Stimulated activated CD8-positive, alpha-beta memory T cell treated with anti-CD3 and anti-CD28 coated beads, Interleukin-2, amount 100 ng/mL, for 48 hours (primary cell): ENCODE measurements at regions not wholly inside any gene's neighbourhood (a gene's known extent, or its start where the extent isn't known, plus 50 kb on each side); places are given as distances from the start of the nearest gene placed in this dataset.
"Not testable (repeated sequence)": the region's sequence is repeated elsewhere in the genome, so short reads cannot be mapped to it uniquely, and the experiment has no call there.

Experiments used
- DNase-seq, 2 donors: peaks; one replicate each; pipeline ENCODE4 v3.0.0-alpha.2; 2020; ENCODE audit warnings: low read depth in 2 of 2

DNA sequence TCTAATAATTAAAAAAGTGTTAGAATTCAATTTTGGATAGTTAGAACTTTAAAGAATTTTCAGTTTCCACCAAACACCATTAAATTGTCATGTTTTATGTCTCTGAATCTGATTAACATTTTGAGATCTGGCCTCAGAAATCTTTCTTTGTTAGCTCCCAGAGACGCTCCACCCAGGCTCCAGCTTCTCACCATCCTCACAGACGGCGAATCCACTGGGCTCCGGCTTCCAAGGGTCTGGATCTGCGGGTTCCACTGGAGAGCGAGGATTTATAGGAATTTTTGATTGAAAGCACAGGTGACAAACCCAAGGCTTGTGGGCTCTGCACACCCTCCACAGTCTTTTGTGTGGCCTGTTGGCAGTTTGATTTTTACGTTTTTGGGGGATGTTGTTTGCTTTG, 160.6 kb downstream of the URI1 start:
- no peak for DNase-seq

DNA sequence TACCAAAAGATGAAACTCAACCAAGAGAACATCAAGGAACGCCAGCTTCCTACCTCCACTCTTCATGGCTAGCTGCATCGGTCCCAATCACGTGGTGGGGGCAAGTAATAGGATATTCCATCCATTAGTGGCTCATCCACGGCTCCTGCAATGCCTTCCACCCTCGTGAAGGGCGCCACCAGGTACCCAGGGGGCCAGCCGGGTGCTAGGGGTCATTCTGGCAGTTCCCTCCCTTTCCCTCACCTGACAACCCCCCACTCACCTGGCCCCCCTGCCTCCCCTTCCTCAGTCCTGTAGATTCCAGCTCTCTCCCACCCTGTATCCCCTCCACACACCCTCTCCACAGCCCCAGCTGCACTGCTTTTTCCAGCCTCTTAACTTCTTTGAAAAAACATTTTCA, 161.9 kb downstream of the URI1 start:
- no peak for DNase-seq

- no peak for DNase-seq
Measured at GRCh38 chr19:30105316-30105715, 163.3 kb downstream of the URI1 start.

GRCh38 chr19:30105727-30106126, 163.7 kb downstream of the URI1 start:
- DNase-seq = no peak

- no peak for DNase-seq
Measured at GRCh38 chr19:30106417-30107095, 164.5 kb downstream of the URI1 start.

- DNase-seq = no peak
Measured at GRCh38 chr19:30107251-30107650, 165.2 kb downstream of the URI1 start.

GRCh38 chr19:30109565-30109964, 167.5 kb downstream of the URI1 start:
- no peak for DNase-seq

DNA sequence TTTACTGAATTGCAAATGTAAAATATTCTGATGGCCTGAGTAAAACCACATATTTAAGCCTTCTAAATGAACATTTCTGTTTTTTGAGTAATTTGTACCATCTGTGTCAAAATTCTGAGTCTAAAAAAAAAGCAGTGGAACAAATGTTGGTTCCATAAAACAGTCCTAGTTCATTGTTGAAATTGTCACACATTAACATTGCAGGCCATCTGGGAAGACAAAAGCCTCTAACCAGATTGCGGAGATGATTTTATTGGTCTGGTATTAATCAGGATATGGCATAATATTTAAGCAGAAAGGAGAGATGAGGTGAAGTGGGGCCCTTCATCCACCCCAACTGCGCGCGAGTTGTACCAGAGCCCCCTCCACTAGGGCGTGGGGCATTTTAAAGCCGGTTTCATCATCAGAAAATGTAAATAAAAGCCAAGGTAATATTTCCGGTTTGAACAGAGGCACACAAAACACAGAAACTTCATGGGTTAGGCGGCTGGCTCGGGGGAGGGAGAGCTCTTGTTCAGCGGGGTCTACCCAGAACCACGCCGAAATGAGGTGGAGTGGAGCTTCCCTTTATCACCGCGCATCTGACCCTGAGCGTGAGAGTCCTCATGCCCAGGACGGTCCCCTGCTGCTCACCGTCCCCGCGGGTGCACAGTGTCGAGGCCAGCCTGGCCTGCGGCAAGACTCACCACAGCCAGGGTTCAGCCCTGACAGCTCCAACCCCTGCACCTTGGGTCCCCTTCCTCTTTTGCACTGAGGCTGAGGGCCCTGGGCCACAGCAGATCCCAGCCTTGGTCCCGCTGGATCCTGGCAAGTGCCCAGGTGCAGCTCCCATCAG, 169.2 kb downstream of the URI1 start:
- DNase-seq = no peak

- no peak for DNase-seq
Measured at GRCh38 chr19:30112171-30112570, 170.1 kb downstream of the URI1 start.

DNA sequence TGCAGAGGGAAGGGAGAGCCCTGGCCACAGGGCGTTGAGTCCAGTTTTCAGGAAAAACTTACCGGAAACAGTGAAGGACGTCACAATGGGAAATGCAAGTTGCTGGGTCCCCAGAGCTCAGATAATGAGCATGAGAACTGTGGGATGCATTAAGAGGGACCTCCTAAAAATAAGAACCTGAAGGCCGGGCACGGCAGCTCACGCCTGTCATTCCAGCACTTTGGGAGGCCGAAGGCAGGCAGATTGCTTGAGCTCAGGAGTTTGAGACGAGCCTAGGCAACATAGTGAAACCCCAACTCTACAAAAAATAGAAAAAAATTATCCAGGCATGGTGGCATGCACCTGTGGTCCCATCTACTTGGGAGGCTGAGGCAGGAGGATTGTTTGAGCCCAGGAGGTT, 170.6 kb downstream of the URI1 start:
- no peak for DNase-seq

- DNase-seq = no peak
Measured at GRCh38 chr19:30113186-30113585, 171.1 kb downstream of the URI1 start.

GRCh38 chr19:30114095-30114494, 172.1 kb downstream of the URI1 start:
- DNase-seq = not testable (repeated sequence)

DNA sequence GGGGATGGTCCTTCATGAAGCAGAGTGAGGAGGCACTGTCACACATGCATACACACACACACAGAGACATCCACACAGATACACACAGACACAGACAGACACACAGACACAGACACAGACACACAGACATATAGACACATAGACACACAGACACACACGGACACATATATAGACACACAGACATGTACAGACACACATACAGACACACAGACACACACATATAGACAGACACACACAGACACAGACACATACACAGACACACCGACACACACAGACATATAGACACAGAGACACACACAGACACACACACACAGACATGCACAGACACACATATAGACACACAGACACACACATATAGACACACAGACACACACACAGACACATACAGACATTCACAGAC, 173.9 kb downstream of the URI1 start:
- no peak for DNase-seq

DNA sequence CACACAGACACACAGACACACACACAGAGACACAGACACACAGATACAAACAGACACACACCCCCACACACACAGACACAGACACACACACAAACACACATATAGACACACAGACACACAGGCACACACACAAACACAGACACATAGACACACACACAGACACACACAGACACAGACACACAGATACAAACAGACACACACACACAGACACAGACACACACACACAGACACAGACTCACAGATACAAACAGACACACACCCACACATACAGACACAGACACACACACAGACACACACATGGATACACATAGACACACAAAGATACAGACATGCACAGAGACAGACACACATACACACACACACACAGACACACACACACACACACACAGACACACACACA, 174.5 kb downstream of the URI1 start:
- no peak for DNase-seq

DNA sequence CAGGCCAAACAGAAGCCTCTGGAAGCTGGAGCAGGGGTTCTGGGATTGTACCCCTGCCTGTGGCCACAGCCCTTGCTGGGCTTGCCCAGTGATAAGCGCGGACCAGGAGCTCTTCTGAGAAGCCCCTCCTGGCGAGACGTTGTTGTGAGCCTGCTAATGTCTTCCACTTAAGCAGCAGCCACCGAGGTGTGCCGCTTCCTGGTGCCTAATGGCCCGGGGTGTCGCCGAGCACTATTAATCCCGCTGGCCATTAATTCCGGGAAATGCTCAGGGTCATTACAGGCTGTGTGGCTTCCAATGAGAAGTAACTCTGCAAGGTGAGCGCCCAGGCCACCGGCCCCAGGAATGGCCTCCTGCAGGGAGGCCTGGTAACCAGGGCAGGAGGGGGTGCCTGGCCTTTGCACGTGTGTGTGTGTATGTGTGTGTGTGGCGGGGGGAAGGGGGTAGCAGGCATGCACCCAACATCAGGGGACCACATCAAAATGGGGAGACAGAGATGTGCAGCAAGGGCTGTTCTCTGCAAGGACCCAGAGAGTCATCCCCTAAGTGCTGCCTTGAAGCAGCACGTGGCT, 175.0 kb downstream of the URI1 start:
- DNase-seq = no peak

GRCh38 chr19:30117636-30118145, 175.7 kb downstream of the URI1 start:
- DNase-seq = no peak

DNA sequence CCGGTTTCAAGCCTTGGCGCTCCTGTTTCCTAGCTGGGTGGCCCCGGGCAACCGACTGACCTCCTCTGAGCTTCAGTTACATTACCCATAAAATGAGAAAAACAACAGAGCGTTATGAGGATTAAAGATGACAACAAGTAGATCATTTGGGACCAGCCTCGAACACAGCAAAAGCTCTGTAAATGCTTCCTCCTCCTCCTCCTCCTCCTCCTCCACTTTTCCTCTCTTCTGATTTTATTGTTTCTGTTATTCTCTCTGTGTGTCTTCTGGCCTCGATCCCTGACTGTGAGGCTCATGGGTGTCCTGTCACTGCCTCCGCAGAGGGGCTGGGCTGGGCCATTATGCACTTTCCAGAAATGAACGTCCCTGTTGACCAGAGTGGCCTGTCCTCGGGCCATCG, 176.2 kb downstream of the URI1 start:
- no peak for DNase-seq

- DNase-seq = no peak
Measured at GRCh38 chr19:30118760-30119159, 176.7 kb downstream of the URI1 start.

GRCh38 chr19:30119180-30119908, 177.3 kb downstream of the URI1 start:
- DNase-seq = no peak

DNA sequence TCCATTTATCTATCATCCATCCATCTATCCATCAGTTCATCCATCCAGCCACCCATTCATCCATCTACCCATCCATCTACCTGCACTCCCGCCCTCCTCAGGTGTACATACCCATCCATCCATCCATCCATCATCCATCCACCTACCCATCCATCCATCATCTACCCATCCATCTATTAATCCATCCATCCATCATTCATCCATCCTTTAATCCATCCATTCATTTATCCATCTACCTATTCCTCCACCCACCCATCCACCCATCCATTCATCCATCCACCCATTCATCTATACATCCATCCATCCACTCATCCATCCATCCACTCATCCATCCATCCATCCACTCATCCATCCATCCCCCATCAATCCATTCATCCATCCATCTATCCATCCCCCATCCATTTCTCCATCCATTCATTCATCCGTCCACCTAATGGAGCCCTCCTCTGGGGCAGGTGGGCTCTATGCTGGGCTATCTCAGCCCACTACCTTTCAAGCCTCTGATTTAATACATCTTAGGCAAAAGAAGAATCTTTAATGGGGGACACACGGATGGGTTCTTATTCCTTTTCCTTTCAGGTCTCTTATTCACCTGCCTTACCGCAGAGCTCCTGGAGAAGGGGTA, 178.9 kb downstream of the URI1 start:
- no peak for DNase-seq

GRCh38 chr19:30122431-30122830, 180.4 kb downstream of the URI1 start:
- DNase-seq = no peak

DNA sequence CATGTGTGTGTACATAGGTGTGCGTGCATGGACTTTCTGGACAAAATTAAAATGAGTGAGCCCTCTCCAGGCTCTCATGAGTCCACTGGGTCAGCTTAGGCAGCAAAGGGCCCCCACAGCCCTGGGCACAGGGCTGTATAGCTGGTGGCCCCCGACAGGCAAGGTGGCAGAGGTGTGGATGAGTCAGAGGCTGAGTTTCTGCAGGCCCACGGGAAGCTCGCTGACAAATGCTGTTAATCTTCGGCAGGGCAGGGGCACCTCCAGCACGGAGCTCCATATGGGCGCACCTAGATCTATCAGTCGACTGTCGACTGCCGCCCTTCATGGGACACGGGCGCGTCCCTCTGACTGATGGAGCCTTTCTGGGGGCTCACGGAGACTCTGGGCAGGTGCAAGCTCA, 181.1 kb downstream of the URI1 start:
- DNase-seq = no peak
